Kidney tubule cell (primary cell): ENCODE measurements at regions not wholly inside any gene's neighbourhood (a gene's known extent, or its start where the extent isn't known, plus 50 kb on each side); places are given as distances from the start of the nearest gene placed in this dataset.
A peak's percentile ranks its signal among the peaks of the same experiment; 100 is the strongest.

ENCODE experiments used
- DNase-seq: peaks from one replicate; pipeline ENCODE4 v3.0.0-alpha.2; 2018; ENCODE audit warnings: low spot score

DNA sequence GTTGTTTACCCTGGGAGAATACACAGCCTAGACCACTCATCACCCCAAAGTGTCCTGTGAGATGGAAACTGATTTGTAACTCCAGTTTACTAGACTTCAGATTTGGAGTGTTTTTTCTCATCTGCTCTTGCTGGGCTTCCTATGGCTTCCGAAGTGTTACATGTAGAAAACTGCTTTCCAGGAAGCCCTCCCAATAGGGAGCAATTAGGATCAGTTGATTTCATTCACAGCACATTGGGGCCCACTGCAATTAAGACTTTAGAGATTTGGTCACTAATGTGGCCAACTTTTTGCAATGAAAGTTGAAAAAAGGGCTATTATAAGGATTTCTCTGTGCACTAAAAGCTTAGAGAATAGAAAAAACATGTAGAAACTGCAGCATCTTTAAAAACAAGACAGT lies 656.6 kb upstream of the CHAC2 start:
- no peak for DNase-seq

DNA sequence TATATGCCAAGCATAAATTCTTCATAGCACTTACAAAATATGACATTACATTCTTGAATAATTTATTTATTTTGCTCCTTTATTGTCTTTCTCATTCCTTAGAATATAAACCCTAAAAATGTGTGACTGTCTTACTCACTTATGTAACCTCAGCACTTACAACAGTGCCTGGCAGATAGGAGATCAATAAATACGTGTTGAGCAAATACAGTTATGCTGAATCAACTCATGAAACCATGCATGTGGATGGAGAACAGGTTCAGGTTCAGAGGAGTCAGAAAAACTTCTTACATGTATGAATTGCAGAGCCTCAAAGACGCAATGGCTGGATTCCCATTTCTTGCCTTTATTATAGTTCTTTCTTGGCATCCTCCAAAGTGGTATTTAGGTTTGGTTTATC lies 659.4 kb upstream of the CHAC2 start:
- no peak for DNase-seq

DNA sequence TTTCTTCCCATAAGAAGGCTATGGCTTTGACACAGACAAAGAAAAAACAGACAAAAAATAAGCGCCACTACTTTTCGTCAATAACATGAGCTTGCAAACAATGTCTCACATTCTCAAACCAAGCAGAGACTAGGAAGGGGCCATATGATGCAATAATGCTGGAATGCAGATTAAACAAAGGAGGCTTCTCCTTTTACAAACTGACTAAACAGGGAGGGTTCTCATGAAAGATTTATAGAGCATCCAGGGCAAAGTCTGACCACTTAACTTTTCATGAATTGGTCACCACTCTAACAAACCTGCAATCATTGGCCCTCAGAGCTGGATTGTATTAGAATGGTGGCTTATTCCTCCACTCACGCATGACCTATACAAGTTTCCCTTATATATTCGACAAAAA lies 663.3 kb upstream of the CHAC2 start:
- DNase-seq, result peak; percentile 88

DNA sequence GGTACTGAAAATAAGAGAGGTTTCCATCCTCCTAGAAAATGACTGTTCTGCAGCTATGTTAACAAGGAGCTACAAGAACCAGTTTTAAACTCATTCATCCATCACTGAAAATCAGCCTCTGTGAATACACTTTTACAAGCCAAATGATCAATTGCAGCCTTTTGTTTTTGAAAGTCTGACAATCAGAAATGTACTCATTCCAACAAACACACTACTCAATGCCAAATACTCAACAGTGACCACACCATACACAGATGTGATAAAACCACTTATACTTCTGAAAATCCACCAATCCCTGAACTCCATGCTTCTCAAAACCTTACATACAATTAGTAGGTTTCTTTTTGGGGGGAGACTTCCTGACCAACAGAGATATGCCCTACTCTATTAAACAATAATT lies 663.9 kb upstream of the CHAC2 start:
- DNase-seq, result peak; percentile 10

DNA sequence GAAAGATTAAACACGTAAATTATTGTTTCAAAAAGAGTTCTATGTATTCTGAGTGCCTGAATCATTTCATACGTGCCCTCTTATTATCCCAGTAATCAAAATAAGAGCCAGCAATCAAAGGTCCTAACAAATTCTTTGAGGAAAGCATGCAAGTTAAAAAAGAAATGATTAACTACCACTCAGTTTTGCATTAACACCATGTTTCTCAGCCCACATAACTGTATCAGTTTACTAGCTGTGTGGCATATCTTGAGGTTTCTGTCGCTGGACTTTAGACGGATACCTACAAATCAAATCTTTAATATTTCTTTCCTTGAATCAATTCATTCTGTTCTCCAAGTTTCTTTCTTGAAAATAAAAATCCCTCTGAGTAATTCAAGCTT lies 668.9 kb upstream of the CHAC2 start:
- DNase-seq, result peak; percentile 66

DNA sequence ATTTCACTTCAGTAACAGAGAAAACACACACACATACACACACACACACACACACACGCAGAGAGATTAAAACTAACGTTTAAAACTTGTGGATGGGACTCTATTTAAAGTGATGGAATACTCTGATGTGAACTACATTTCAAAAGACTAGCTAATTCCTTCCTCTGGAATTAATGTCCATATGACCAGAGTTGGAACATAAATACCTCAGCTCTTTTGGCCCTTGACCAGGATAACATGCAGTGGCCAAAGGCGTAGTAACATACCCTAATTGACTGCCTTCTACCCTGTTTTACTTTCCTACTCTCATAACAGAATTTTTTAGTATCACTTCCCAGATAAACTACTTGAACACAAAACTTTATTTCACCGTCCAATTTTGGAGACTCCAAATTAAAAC lies 671.3 kb upstream of the CHAC2 start:
- DNase-seq, result peak; percentile 19

DNA sequence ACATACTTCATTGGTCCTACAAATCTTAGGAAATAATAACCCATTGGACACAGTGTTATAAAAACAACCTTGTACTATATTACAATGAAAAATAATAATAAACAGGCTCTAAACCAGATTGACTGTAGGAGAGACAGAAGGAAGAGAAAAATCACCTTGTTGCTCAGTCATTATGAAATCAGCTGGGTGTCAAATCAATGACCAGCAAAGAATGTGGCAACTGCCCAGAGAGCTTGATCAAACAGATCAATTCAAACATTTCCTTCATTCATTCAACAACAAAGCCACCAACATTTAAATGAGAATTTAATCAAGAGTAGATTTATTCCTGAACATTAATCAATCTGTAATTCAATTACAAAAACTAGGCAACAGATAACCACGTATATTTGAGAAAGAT lies 671.9 kb upstream of the CHAC2 start:
- DNase-seq, result no peak

DNA sequence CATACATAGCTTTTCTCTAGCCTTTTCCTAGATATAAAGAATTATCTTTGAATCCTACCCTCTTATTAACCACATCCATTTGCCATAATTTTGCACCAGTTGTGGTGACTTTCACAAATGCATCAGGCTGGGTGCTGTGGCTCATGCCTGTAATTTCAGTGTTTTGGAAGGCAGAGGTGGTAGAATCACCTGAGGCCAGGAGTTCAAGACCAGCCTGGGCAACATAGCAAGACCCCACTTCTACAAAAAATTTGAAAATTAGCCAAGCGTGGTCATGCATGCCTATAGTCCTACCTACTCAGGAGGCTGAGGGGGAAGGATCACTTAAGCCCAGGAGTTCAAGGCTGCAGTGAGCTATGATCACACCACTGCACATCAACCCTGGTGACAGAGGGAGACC lies 672.4 kb upstream of the CHAC2 start:
- DNase-seq, result no peak

DNA sequence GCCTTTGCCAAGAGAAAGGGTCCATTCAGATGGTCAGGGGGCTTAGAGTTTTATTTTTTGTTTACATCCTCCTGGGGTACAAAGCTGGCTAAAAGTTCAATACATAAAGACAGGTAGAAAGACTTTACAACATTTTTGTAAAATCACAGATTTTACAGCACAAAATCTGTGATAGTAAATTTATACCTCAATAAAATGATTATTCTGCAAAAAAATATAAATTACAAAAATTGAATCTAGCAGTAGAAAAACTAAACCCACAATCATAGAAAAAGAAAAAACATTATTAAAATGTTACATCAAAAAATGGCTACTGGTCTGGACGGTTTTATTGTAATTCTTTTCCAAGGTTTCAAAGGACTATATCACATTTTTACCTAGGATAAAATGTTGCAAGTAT lies 674.2 kb upstream of the CHAC2 start:
- no peak for DNase-seq

DNA sequence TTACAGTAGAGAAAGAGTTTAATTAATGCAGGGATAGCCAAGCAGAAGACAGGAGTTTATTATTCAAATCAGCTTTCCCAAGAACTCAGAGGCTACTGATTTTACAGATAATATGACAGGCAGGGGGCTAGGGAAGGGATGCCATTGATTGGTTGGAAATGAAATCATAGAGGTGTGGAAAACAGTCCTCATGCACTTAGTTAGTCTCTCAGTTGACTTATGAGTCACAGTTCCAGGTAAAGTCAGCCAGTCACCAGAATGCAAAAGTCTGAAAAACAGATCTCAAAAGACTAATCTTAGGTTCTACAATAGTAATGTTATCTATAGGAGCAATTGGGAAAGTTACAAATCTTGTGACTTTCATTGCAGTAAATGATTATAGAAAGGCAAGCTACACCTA lies 676.4 kb upstream of the CHAC2 start:
- DNase-seq, result peak; percentile 58

DNA sequence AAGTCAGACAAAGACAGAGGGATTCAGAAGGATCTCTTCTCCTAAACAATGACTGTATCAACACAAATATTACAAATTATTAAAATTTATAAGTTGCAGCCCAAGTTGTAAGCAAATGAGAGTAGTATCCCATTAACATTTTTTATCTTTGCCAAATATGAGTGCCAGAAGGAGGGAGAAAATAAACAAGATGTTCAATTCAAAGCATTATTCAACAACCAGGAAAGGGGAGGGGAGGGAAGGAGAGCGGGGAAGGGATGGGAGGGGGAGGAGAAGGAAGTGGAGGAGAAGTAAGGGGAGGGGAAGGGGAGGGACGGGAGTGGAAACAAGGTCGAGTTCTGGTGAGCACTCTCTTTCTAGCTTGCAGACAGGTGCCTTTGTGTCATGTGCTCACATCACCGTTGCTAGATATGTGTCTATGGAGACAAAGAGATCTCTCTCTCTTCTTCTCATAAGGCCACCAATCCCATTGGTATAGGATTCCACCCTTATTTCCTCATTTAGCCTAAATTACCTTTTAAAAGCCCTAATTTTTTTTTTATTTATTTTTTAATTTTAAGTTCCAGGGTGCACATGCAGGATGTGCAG lies 679.6 kb upstream of the CHAC2 start:
- peak; percentile 28 for DNase-seq

DNA sequence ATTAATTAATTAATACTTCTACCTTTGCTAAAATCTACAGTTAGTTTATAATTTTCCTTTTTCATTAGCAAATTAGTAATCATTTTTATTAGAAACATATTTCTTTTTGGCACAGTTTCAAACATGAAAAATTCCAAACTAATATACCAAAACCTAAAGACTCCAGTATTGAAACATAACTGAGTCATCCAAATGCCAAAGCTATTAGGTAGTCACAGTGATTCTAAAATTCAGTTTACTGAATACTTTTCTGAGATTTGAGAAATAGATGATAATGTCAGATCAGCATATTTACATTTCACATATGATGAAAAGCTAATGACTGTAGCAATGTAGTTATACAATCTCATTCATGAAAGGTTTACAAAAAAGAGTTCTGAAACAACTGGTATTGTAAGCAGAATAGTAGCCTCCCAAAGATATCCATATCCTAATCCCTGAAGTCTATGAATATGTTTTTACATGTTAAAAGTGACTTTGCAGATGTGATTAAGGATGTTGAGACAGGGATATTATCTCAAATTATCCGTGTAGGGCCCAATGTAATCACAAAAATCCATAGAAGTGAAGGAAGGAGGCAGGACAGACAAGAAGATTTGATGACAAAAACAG lies 680.2 kb upstream of the CHAC2 start:
- DNase-seq, result peak; percentile 64

DNA sequence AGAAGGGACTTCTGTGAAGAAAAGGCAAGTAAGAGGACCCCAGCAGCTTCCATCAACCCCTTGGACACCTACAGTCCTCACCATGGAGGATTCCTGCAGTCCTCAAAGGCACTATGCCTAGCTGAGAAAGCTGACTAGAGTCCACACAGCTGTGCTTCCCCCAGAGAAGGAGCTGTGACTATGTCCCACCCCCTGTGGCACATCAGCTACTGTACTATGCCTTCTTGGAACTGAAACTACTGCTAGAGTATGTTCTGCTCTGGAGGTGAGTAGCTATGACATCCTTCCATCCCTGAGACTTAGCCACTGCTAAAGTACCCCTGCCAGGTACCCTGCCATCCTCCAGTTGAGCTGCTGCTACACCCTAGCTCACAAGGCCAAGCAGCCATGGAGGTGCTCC lies 690.2 kb upstream of the CHAC2 start:
- no peak for DNase-seq

DNA sequence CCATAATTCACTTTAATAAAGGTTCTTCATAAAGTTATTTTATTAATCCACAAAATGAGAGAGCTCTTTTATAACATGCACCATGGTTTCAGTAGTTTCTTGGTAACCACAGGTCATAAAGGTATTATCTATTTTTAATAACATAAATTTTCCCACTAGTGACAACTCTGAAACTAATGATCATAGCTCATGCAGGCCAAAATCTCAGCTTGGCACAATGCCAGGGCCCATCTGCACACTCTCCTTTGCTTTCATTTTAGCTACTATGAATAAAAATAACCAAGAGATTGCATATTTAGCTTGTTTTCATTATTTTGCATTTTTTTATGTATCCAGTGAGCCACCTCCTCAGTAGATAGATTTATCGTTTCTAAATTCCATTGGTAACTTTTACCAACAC lies 691.8 kb upstream of the CHAC2 start:
- DNase-seq, result no peak

DNA sequence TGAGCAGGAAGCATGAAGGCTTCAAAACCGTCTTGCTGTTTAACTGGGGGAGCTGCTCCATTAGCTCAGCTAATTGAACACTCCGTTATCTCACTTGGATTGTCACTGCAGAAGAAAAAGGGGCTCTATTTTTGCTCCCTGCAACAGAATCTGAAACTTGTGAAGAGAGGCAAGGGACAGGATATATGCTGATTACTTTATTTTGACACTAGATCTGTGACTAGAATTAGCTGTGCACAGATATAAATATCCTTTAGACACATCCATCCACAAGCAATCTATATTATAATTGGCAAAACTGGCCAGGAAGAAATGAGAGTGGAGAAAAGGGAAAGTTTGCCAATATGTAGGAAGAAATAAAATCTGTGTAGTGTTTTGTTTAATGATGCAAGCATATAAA lies 700.1 kb upstream of the CHAC2 start:
- DNase-seq, result no peak

DNA sequence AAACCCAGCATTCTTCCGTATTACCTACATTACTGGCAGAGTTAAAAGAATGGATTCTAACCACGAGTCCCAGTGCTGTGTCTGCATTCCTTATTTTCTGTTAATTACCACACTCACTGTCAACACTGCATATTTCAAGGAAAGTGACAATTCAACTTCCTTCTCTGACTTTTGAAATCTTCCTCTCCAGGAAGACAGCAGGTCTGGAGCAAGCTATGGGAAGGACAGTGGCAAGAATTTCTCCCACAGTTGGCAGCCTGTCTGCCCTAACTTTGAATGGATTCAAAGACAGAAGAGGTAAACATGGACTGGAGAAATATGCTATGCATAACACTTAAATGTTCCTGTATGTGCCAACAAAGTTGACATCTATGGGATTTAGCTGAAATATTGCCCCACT lies 700.5 kb upstream of the CHAC2 start:
- no peak for DNase-seq

DNA sequence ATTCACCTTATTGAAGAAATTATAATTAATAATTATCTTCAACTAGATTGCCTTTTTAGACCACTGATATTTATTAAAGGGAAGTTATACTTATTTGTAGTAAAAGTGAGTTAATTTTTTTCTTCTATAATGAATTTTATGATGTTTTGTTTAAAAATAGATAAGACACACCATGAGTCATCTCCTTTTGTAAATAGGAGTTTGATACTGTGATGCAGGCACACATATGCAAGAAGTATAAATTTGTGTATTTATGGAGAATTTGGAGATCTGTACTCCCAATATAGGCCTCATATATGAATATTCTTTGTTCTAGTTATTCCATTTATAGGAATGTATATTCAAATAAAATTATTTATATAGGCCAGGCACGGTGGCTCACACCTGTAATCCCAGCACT lies 703.5 kb upstream of the CHAC2 start:
- no peak for DNase-seq

DNA sequence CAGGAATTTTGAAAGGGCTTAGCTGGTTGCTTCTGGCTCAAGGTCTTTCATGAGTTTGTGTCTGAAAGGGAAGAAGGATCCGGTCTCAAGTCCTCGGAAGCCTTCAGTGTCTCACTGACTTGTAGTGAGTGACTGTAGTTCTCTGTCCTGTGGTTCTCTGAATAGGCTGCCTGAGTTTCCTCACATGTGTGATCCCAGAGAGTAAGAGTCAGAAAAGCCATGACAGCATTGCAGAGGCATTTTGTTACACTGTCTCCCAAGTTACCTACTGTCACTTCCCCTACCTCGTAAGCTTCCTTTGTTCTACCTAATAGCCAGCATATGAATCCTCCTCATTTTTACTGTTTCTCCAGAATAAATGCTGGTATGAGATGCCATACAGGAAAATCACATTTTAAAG lies 709.1 kb upstream of the CHAC2 start:
- DNase-seq, result peak; percentile 93

DNA sequence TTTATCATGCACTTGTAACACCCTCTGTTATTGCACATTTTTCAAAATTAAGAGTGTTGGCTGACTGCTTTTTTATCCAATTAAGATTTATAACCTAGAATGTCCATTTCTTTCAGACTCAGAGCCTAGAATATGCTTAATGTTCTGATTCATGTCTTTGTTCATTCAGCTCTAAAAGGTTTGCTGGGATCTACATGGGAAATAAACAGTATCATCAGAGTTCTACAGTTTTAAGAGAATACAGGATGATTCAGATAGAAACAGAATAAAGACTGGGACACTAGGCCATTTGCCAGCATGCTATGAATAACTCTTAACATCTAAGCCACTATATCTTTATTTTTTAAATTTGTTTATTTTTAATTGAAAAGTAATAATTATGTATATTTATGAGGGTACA lies 713.7 kb upstream of the CHAC2 start:
- no peak for DNase-seq

DNA sequence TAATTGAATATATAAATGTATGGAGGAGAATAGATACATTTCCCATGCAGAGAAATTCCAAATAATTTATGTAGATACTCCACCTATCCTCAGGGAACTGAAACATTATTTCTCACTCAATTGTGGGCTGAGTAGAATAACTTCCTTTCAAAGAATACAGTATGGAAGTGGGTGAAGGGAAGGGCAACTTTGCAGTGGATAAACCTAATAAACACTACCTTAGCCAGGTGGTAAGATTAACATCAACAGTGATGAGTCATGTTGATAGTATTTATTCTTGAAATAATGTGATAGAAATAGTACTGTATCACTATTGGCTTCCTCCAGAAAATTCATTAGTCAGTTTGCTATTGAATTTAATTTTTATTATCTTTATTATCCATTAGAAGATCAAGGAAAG lies 716.4 kb upstream of the CHAC2 start:
- peak; percentile 15 for DNase-seq

DNA sequence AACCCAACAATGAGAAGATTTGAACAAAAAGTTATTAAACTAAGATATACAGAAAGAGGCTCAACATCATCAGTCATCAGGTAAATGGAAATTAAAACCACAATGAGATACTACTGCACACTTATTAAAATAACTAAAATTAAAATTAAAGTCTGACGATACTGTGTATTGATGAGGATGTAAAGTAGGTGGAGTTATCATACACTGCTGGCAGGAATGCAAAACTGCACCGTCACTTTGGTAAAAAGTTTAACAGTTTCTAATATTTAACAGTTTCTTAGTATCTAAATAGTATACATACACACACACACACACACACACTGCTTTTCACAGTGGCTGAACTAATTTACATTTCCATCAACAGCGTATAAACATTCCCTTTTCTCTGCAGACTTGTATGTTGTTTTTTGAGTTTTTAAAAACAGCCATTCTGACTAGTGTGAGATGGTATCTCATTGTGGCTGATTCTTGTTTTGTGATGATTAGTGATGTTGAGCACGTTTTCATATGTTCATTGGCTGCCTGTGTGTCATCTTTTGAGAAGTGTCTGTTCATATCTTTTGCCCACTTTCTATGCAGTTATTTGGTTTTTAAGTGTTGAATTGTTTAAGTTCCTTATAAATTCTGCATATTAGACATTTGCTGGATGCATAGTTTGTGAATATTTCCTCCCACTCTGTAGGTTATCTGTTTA lies 726.9 kb upstream of the CHAC2 start:
- DNase-seq, result no peak

DNA sequence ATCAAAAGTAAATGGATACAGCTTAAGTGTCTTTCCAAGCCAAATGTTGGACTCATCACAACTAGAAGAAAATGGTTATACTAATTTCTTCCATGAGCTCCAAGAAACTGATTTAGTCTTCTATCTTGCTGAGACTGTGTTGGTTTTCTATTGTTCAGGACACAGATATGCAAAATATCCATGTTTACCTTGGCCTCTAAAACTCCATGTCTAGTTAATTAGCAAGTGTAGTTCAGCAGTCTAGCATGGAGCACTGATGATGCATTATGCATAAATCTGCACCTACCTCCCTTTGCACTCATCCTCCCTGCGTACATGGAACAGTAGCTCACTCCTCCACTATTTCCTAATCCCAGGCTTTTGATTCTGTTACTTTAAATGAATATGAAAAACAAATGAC lies 731.4 kb upstream of the CHAC2 start:
- no peak for DNase-seq

DNA sequence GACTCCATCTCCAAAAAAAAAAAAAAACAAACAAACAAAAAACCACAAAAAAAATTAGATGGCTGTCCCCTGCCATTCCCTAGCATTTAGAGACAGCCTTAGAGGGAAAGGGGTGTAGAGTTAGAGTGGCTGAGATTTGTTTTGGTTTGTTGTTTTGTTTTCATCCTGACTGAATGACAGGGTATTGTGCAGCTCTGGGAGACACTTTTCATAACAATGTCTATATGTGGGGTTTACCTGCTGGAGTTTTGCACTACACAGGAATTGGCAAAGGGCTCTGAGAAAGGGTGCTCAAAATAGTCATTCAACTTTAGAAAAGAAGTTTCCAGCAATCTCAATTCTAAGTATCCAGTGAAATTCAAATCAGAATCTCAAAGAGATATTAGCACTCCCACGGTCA lies 732.5 kb upstream of the CHAC2 start:
- no peak for DNase-seq

DNA sequence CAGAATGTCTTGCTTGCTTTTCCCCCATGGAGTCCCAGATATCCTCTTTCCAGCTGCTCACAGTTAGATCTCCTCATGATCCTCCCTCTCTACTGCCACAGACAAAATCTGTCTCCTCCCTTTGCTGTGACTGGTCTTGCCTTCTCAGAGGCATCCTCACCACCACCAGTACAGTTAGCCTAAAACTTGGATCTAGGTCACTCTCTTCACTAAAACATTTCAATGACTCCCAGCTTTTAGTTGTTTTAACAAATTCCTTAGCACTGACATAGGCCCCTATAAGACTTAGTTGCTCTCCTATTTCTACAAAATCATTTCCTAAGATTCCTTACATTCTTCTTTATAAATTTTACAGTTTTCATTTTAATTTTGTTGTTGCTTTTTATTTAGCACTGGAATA lies 734.2 kb upstream of the CHAC2 start:
- DNase-seq, result peak; percentile 21
